GM12864 (cell line): ENCODE measurements at regions not wholly inside any gene's neighbourhood (a gene's known extent, or its start where the extent isn't known, plus 50 kb on each side); places are given as distances from the start of the nearest gene placed in this dataset.

Experiments
- DNase-seq: peaks from one replicate; pipeline ENCODE4 v3.0.0-alpha.2; 2011; ENCODE audit warnings: low read depth
- H3K4me3 ChIP-seq: 2 replicates; pipeline ENCODE4 v1.5.1; 2011; ENCODE audit warnings: mild to moderate bottlenecking, low read depth, low read length, control low read depth
- CTCF ChIP-seq: IDR thresholded peaks from 2 replicates; pipeline ENCODE4 v1.5.1; 2011; ENCODE audit warnings: low read depth, mild to moderate bottlenecking, moderate library complexity, low read length, control low read depth, inconsistent platforms; ENCODE audit errors: missing control alignments

GRCh38 chr2:155600914-155601760, 731.4 kb downstream of the NR4A2 start:
- H3K4me3 ChIP-seq, result no peak overlapping the region
- TF ChIP-seq CTCF, result no peak
- no peak for DNase-seq

GRCh38 chr2:155600296-155600695, 732.2 kb downstream of the NR4A2 start:
- no peak for DNase-seq
- no peak overlapping the region for H3K4me3 ChIP-seq
- no peak for TF ChIP-seq CTCF

- no peak for TF ChIP-seq CTCF
- H3K4me3 ChIP-seq, result no peak overlapping the region
- DNase-seq, result no peak
These were observed 732.7 kb downstream of the NR4A2 start for GRCh38 chr2:155599834-155600233.

GRCh38 chr2:155583674-155584195, 748.8 kb downstream of the NR4A2 start:
- no peak overlapping the region for H3K4me3 ChIP-seq
- no peak for DNase-seq
- no peak for TF ChIP-seq CTCF

GRCh38 chr2:155574941-155575340, 757.6 kb downstream of the NR4A2 start:
- no peak for TF ChIP-seq CTCF
- no peak overlapping the region for H3K4me3 ChIP-seq
- DNase-seq, result no peak

- DNase-seq, result no peak
- no peak for TF ChIP-seq CTCF
- no peak overlapping the region for H3K4me3 ChIP-seq
These were observed 785.0 kb downstream of the NR4A2 start for GRCh38 chr2:155547571-155547970.
